ENCODE measurements at regions not wholly inside any gene's neighbourhood (a gene's known extent, or its start where the extent isn't known, plus 50 kb on each side); places are given as distances from the start of the nearest gene placed in this dataset.

- H3K4me3 ChIP-seq (ENCODE audit: low read length): no peak overlapping the region
- no peak for TF ChIP-seq EZH2phosphoT487 (IDR thresholded peaks at IDR 0.05; ENCODE audit: low read depth)
- TF ChIP-seq CTCF (IDR thresholded peaks at IDR 0.05; ENCODE audit: low read depth, low read length): no peak
- no peak overlapping the region for H3K27ac ChIP-seq (ENCODE audit: low read length)
- H3K4me2 ChIP-seq (ENCODE audit: low read length): no peak overlapping the region
- H2AFZ ChIP-seq (ENCODE audit: low read depth, low read length): no peak overlapping the region
- H3K9ac ChIP-seq (ENCODE audit: low read length): no peak overlapping the region
- H3K36me3 ChIP-seq (replicated peaks; ENCODE audit: low read depth, low read length): no peaks in the 10 kb centered on the region
- H3K27me3 ChIP-seq (ENCODE audit: low read depth, low read length): no peaks in the 10 kb centered on the region
- no peaks in the 10 kb centered on the region for H3K9me3 ChIP-seq (ENCODE audit: insufficient read depth, low read length)
- H4K20me1 ChIP-seq (ENCODE audit: insufficient read depth, low read length): no peaks in the 10 kb centered on the region
- H3K79me2 ChIP-seq (ENCODE audit: low read length): no peaks in the 10 kb centered on the region
- H3K4me1 ChIP-seq (ENCODE audit: low read length): no peaks in the 10 kb centered on the region
These were observed 91.4 kb upstream of the SALL1 start for GRCh38 chr16:51242296-51242994.

GRCh38 chr16:51239196-51239595, 88.1 kb upstream of the SALL1 start:
- Histone ChIP-seq H3K4me3 (ENCODE audit: low read length) (no peak overlapping the region), H3K4me1 (ENCODE audit: low read length) (no peaks in the 10 kb centered on the region), H2AFZ (ENCODE audit: low read depth, low read length) (no peak overlapping the region), H3K27me3 (ENCODE audit: low read depth, low read length) (peaks cover 4% of the 10 kb centered on the region), H3K4me2 (ENCODE audit: low read length) (no peak overlapping the region), H4K20me1 (ENCODE audit: insufficient read depth, low read length) (no peaks in the 10 kb centered on the region), H3K9me3 (ENCODE audit: insufficient read depth, low read length) (no peaks in the 10 kb centered on the region), H3K9ac (ENCODE audit: low read length) (no peak overlapping the region), H3K36me3 (replicated peaks; ENCODE audit: low read depth, low read length) (no peaks in the 10 kb centered on the region), H3K27ac (ENCODE audit: low read length) (no peak overlapping the region), H3K79me2 (ENCODE audit: low read length) (no peaks in the 10 kb centered on the region)
- no peak for TF ChIP-seq CTCF (IDR thresholded peaks at IDR 0.05; ENCODE audit: low read depth, low read length)
- TF ChIP-seq EZH2phosphoT487 (IDR thresholded peaks at IDR 0.05; ENCODE audit: low read depth): no peak

GRCh38 chr16:51237861-51238378, 86.8 kb upstream of the SALL1 start:
- Histone ChIP-seq H2AFZ (ENCODE audit: low read depth, low read length) (no peak overlapping the region), H3K79me2 (ENCODE audit: low read length) (no peaks in the 10 kb centered on the region), H3K27ac (ENCODE audit: low read length) (no peak overlapping the region), H3K4me2 (ENCODE audit: low read length) (no peak overlapping the region), H3K27me3 (ENCODE audit: low read depth, low read length) (peaks cover 4% of the 10 kb centered on the region), H3K9ac (ENCODE audit: low read length) (no peak overlapping the region), H3K4me1 (ENCODE audit: low read length) (no peaks in the 10 kb centered on the region), H4K20me1 (ENCODE audit: insufficient read depth, low read length) (no peaks in the 10 kb centered on the region), H3K36me3 (replicated peaks; ENCODE audit: low read depth, low read length) (no peaks in the 10 kb centered on the region), H3K4me3 (ENCODE audit: low read length) (no peak overlapping the region), H3K9me3 (ENCODE audit: insufficient read depth, low read length) (no peaks in the 10 kb centered on the region)
- no peak for TF ChIP-seq CTCF (IDR thresholded peaks at IDR 0.05; ENCODE audit: low read depth, low read length)
- TF ChIP-seq EZH2phosphoT487 (IDR thresholded peaks at IDR 0.05; ENCODE audit: low read depth): no peak

GRCh38 chr16:51237207-51237606, 86.1 kb upstream of the SALL1 start:
- no peak for TF ChIP-seq EZH2phosphoT487 (IDR thresholded peaks at IDR 0.05; ENCODE audit: low read depth)
- TF ChIP-seq CTCF (IDR thresholded peaks at IDR 0.05; ENCODE audit: low read depth, low read length): no peak
- no peak overlapping the region for H3K4me2 ChIP-seq (ENCODE audit: low read length)

More at GRCh38 chr16:51237207-51237606, 86.1 kb upstream of the SALL1 start:
- no peaks in the 10 kb centered on the region for H3K79me2 ChIP-seq (ENCODE audit: low read length)
- no peaks in the 10 kb centered on the region for H4K20me1 ChIP-seq (ENCODE audit: insufficient read depth, low read length)
- no peaks in the 10 kb centered on the region for H3K36me3 ChIP-seq (replicated peaks; ENCODE audit: low read depth, low read length)
- no peaks in the 10 kb centered on the region for H3K4me1 ChIP-seq (ENCODE audit: low read length)
- H3K9ac ChIP-seq (ENCODE audit: low read length): no peak overlapping the region
- no peak overlapping the region for H3K4me3 ChIP-seq (ENCODE audit: low read length)
- H3K27me3 ChIP-seq (ENCODE audit: low read depth, low read length): peaks cover 4% of the 10 kb centered on the region
- H3K9me3 ChIP-seq (ENCODE audit: insufficient read depth, low read length): no peaks in the 10 kb centered on the region
- H2AFZ ChIP-seq (ENCODE audit: low read depth, low read length): no peak overlapping the region
- H3K27ac ChIP-seq (ENCODE audit: low read length): no peak overlapping the region
